HEK293 (cell line): ENCODE measurements at regions not wholly inside any gene's neighbourhood (a gene's known extent, or its start where the extent isn't known, plus 50 kb on each side); places are given as distances from the start of the nearest gene placed in this dataset.

Experiments
- CTCF ChIA-PET: fragments of 350-600 bp; formaldehyde crosslinking; extraction: SDS; loops from one replicate; lab custom pipeline; 2021; ENCODE audit warnings: antibody characterized with exemption; lab: Yijun Ruan, JAX
- POLR2A ChIA-PET: fragments of 300-600 bp; formaldehyde crosslinking; extraction: SDS; loops from one replicate; lab custom pipeline; 2020; ENCODE audit warnings: antibody characterized with exemption, inconsistent platforms; lab: Yijun Ruan, JAX
- H3K27ac ChIP-seq: fragments of 200-500 bp; sonication (Bioruptor generic); 2 replicates; pipeline ENCODE4 v1.5.1; 2014; ENCODE audit warnings: low read depth, low read length, control low read depth, inconsistent platforms; ENCODE audit errors: extremely low read depth
- H3K36me3 ChIP-seq, 2 experiments: fragments of 200-500 bp in 1 of 2; sonication (Bioruptor generic) in 1 of 2; 1 replicate in 1 of 2; 2 replicates in 1 of 2; pipeline ENCODE4 v1.5.1; 2014 to 2017; ENCODE audit warnings: inconsistent platforms in 2 of 2, low read length in 2 of 2; ENCODE audit not compliant: control insufficient read depth in 2 of 2, insufficient read depth in 1 of 2
- H3K4me1 ChIP-seq: fragments of 200-500 bp; sonication (Bioruptor generic); 2 replicates; pipeline ENCODE4 v1.5.1; 2014; ENCODE audit warnings: mild to moderate bottlenecking, low read length, inconsistent platforms; ENCODE audit not compliant: control insufficient read depth, insufficient read depth
- H3K4me3 ChIP-seq: 2 replicates; pipeline ENCODE4 v1.5.1; 2011; ENCODE audit warnings: low read depth, mild to moderate bottlenecking, control low read depth, low read length, moderate library complexity
- H3K9me3 ChIP-seq: fragments of 200-500 bp; sonication (Bioruptor generic); 2 replicates; pipeline ENCODE4 v1.5.1; 2014; ENCODE audit warnings: low read depth, low read length, inconsistent platforms; ENCODE audit not compliant: control insufficient read depth, insufficient read depth
- FEZF1 ChIP-seq: fragments of 450-650 bp; formaldehyde crosslinking; IDR thresholded peaks from 2 replicates; pipeline ENCODE4 v1.5.1; 2016; ENCODE audit warnings: missing biosample characterization, missing genetic modification characterization
- GFI1B ChIP-seq: fragments of 450-650 bp; formaldehyde crosslinking; IDR thresholded peaks from 2 replicates; pipeline ENCODE4 v1.5.1; 2016; ENCODE audit warnings: missing biosample characterization, missing genetic modification characterization
- KLF16 ChIP-seq: fragments of 450-650 bp; formaldehyde crosslinking; IDR thresholded peaks from 2 replicates; pipeline ENCODE4 v1.5.1; 2017; ENCODE audit warnings: missing biosample characterization, missing genetic modification characterization
- KLF8 ChIP-seq: fragments of 450-650 bp; formaldehyde crosslinking; IDR thresholded peaks from 2 replicates; pipeline ENCODE4 v1.5.1; 2016; ENCODE audit warnings: missing biosample characterization, missing genetic modification characterization
- KLF9 ChIP-seq: fragments of 450-650 bp; formaldehyde crosslinking; IDR thresholded peaks from 2 replicates; pipeline ENCODE4 v1.5.1; 2016; ENCODE audit warnings: missing biosample characterization, missing genetic modification characterization, low read depth
- MEIS1 ChIP-seq: sonication (generic); formaldehyde crosslinking; IDR thresholded peaks from 2 replicates; pipeline ENCODE4 v1.8.1; 2022; ENCODE audit warnings: missing genetic modification reagents, mild to moderate bottlenecking, borderline replicate concordance
- SP2 ChIP-seq: fragments of 450-650 bp; formaldehyde crosslinking; IDR thresholded peaks from 2 replicates; pipeline ENCODE4 v1.5.1; 2016; ENCODE audit warnings: missing biosample characterization, missing genetic modification characterization
- SP3 ChIP-seq: fragments of 450-650 bp; formaldehyde crosslinking; IDR thresholded peaks from 2 replicates; pipeline ENCODE4 v1.5.1; 2016; ENCODE audit warnings: missing biosample characterization, missing genetic modification characterization
- YY2 ChIP-seq: fragments of 450-650 bp; formaldehyde crosslinking; IDR thresholded peaks from 2 replicates; pipeline ENCODE4 v1.5.1; 2016; ENCODE audit warnings: missing biosample characterization, missing genetic modification characterization
- ZFP41 ChIP-seq: fragments of 450-650 bp; formaldehyde crosslinking; IDR thresholded peaks from 2 replicates; pipeline ENCODE4 v1.5.1; 2016; ENCODE audit warnings: missing biosample characterization, missing genetic modification characterization, borderline replicate concordance
- ZIC2 ChIP-seq: fragments of 450-650 bp; formaldehyde crosslinking; IDR thresholded peaks from 2 replicates; pipeline ENCODE4 v1.5.1; 2016; ENCODE audit warnings: missing biosample characterization, missing genetic modification characterization
- ZNF121 ChIP-seq: fragments of 450-650 bp; formaldehyde crosslinking; IDR thresholded peaks from 2 replicates; pipeline ENCODE4 v1.5.1; 2016; ENCODE audit warnings: missing biosample characterization, missing genetic modification characterization
- ZNF132 ChIP-seq: fragments of 450-650 bp; formaldehyde crosslinking; IDR thresholded peaks from 2 replicates; pipeline ENCODE4 v1.5.1; 2017; ENCODE audit warnings: missing biosample characterization, missing genetic modification characterization, borderline replicate concordance
- ZNF175 ChIP-seq: fragments of 450-650 bp; formaldehyde crosslinking; IDR thresholded peaks from 2 replicates; pipeline ENCODE4 v1.5.1; 2016; ENCODE audit warnings: missing biosample characterization, missing genetic modification characterization
- ZNF501 ChIP-seq: fragments of 450-650 bp; formaldehyde crosslinking; IDR thresholded peaks from 2 replicates; pipeline ENCODE4 v1.5.1; 2016; ENCODE audit warnings: missing biosample characterization, missing genetic modification characterization
- ZNF529 ChIP-seq: fragments of 450-650 bp; formaldehyde crosslinking; IDR thresholded peaks from 2 replicates; pipeline ENCODE4 v1.5.1; 2017; ENCODE audit warnings: missing genetic modification characterization, missing biosample characterization; ENCODE audit not compliant: insufficient replicate concordance
- ZNF623 ChIP-seq: fragments of 450-650 bp; formaldehyde crosslinking; IDR thresholded peaks from 2 replicates; pipeline ENCODE4 v1.5.1; 2016; ENCODE audit warnings: missing biosample characterization, missing genetic modification characterization
- ZNF626 ChIP-seq: fragments of 450-650 bp; sonication (Bioruptor Pico); formaldehyde crosslinking; IDR thresholded peaks from 2 replicates; pipeline ENCODE4 v1.5.1; 2018; ENCODE audit warnings: missing biosample characterization, missing genetic modification characterization, inconsistent platforms
- ZNF707 ChIP-seq: fragments of 450-650 bp; formaldehyde crosslinking; IDR thresholded peaks from 2 replicates; pipeline ENCODE4 v1.5.1; 2016; ENCODE audit warnings: missing biosample characterization, missing genetic modification characterization
- ZNF747 ChIP-seq: fragments of 450-650 bp; formaldehyde crosslinking; IDR thresholded peaks from 2 replicates; pipeline ENCODE4 v1.5.1; 2016; ENCODE audit warnings: missing biosample characterization, missing genetic modification characterization
- ZNF776 ChIP-seq: fragments of 450-650 bp; formaldehyde crosslinking; IDR thresholded peaks from 2 replicates; pipeline ENCODE4 v1.5.0; 2017; ENCODE audit warnings: missing biosample characterization, missing genetic modification characterization, borderline replicate concordance
- ZNF792 ChIP-seq: fragments of 450-650 bp; formaldehyde crosslinking; IDR thresholded peaks from 2 replicates; pipeline ENCODE4 v1.5.1; 2016; ENCODE audit warnings: missing biosample characterization, missing genetic modification characterization
- TF ChIP-seq, protein P1 (sequence below): fragments of 450-650 bp; formaldehyde crosslinking; IDR thresholded peaks from 2 replicates; pipeline ENCODE4 v1.5.1; 2017; ENCODE audit warnings: missing biosample characterization, missing genetic modification characterization
- TF ChIP-seq, protein P2 (sequence below): fragments of 450-650 bp; formaldehyde crosslinking; IDR thresholded peaks from 2 replicates; pipeline ENCODE4 v1.5.1; 2017; ENCODE audit warnings: missing biosample characterization, missing genetic modification characterization
- TF ChIP-seq, protein P3 (sequence below): fragments of 450-650 bp; formaldehyde crosslinking; IDR thresholded peaks from 2 replicates; pipeline ENCODE4 v1.5.1; 2016; ENCODE audit warnings: missing biosample characterization, missing genetic modification characterization, borderline replicate concordance
- TF ChIP-seq, protein P4 (sequence below): fragments of 450-650 bp; formaldehyde crosslinking; IDR thresholded peaks from 2 replicates; pipeline ENCODE4 v1.5.1; 2017; ENCODE audit warnings: missing biosample characterization, missing genetic modification characterization

DNA sequence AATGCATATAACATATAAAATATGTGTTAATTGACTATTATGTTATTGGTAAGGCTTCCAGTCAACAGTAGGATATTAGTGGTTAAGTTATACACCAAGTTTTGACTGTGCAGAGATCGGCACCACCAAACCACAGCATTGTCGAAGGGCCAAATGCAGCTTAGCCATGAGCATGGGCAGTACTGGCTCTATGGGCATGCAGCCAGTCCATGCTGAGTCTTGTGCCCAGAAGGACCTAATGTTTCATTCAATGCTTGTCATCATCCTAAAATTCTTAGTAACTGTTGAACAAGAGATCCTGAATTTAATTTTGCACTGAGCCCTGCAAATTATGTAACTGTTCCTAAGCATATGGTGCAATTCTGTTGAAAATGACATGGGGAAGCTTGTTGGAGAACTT is 233.4 kb upstream of the HS3ST3A1 start:
- ChIA-PET CTCF (interaction anchor here (0.6 kb wide), 1 partner anchor 716 kb away, joined by 4 read pairs; no protein-coding TSS in a partner anchor), POLR2A (no interaction called here)
- TF ChIP-seq KLF8 (tag by site-specific recombination), result no peak
- no peak for TF ChIP-seq ZNF501 (tag by site-specific recombination)
- TF ChIP-seq ZNF623 (tag by site-specific recombination), result no peak
- no peak for TF ChIP-seq YY2 (tag by site-specific recombination)
- no peak for TF ChIP-seq FEZF1 (tag by site-specific recombination)
- TF ChIP-seq ZNF747 (tag by site-specific recombination), result no peak
- TF ChIP-seq ZNF626 (tag by site-specific recombination), result no peak
- no peak for TF ChIP-seq ZFP41
- TF ChIP-seq ZIC2 (tag by site-specific recombination), result no peak
- TF ChIP-seq ZNF529 (tag by site-specific recombination), result no peak
- no peak for TF ChIP-seq ZNF792 (tag by site-specific recombination)
- TF ChIP-seq, protein P1, sequence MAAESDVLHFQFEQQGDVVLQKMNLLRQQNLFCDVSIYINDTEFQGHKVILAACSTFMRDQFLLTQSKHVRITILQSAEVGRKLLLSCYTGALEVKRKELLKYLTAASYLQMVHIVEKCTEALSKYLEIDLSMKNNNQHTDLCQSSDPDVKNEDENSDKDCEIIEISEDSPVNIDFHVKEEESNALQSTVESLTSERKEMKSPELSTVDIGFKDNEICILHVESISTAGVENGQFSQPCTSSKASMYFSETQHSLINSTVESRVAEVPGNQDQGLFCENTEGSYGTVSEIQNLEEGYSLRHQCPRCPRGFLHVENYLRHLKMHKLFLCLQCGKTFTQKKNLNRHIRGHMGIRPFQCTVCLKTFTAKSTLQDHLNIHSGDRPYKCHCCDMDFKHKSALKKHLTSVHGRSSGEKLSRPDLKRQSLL (tag by site-specific recombination), result no peak
- TF ChIP-seq, protein P2, sequence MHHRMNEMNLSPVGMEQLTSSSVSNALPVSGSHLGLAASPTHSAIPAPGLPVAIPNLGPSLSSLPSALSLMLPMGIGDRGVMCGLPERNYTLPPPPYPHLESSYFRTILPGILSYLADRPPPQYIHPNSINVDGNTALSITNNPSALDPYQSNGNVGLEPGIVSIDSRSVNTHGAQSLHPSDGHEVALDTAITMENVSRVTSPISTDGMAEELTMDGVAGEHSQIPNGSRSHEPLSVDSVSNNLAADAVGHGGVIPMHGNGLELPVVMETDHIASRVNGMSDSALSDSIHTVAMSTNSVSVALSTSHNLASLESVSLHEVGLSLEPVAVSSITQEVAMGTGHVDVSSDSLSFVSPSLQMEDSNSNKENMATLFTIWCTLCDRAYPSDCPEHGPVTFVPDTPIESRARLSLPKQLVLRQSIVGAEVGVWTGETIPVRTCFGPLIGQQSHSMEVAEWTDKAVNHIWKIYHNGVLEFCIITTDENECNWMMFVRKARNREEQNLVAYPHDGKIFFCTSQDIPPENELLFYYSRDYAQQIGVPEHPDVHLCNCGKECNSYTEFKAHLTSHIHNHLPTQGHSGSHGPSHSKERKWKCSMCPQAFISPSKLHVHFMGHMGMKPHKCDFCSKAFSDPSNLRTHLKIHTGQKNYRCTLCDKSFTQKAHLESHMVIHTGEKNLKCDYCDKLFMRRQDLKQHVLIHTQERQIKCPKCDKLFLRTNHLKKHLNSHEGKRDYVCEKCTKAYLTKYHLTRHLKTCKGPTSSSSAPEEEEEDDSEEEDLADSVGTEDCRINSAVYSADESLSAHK (tag by site-specific recombination), result no peak
- no peaks in the 10 kb centered on the region for H3K9me3 ChIP-seq
- H3K4me3 ChIP-seq, result no peak overlapping the region
- peaks cover 2% of the 10 kb centered on the region; the same call in 1 of the 2 replicates for H3K4me1 ChIP-seq
- H3K36me3 ChIP-seq, result no peaks in the 10 kb centered on the region
- H3K27ac ChIP-seq, result no peak overlapping the region

DNA sequence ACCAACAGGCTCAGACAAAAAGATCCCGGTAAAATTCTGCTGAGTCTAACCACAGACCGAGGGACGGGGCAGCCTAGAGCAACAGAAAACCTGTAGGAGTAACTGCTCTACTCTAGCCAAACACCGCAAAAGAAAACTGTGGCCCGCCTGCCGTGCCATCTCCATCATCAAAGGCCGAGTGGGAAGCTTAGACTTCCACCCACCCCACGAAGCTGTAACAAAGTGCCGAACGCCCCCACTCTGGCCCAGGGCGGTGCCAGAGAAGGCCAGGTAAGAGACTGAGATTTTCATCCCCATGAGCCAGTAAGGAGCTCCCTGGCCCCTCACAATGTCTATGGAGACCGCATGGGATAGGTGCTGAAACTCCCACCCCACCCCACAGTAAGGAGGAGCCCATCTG is 231.9 kb upstream of the COX10 start:
- CTCF ChIA-PET, result no interaction called here
- H3K4me3 ChIP-seq, result no peak overlapping the region
- no peaks in the 10 kb centered on the region for H3K36me3 ChIP-seq
- POLR2A ChIA-PET, result no interaction called here
- H3K9me3 ChIP-seq, result no peaks in the 10 kb centered on the region
- H3K27ac ChIP-seq, result no peak overlapping the region
- TF ChIP-seq GFI1B (tag by site-specific recombination), result no peak
- TF ChIP-seq, protein P3, sequence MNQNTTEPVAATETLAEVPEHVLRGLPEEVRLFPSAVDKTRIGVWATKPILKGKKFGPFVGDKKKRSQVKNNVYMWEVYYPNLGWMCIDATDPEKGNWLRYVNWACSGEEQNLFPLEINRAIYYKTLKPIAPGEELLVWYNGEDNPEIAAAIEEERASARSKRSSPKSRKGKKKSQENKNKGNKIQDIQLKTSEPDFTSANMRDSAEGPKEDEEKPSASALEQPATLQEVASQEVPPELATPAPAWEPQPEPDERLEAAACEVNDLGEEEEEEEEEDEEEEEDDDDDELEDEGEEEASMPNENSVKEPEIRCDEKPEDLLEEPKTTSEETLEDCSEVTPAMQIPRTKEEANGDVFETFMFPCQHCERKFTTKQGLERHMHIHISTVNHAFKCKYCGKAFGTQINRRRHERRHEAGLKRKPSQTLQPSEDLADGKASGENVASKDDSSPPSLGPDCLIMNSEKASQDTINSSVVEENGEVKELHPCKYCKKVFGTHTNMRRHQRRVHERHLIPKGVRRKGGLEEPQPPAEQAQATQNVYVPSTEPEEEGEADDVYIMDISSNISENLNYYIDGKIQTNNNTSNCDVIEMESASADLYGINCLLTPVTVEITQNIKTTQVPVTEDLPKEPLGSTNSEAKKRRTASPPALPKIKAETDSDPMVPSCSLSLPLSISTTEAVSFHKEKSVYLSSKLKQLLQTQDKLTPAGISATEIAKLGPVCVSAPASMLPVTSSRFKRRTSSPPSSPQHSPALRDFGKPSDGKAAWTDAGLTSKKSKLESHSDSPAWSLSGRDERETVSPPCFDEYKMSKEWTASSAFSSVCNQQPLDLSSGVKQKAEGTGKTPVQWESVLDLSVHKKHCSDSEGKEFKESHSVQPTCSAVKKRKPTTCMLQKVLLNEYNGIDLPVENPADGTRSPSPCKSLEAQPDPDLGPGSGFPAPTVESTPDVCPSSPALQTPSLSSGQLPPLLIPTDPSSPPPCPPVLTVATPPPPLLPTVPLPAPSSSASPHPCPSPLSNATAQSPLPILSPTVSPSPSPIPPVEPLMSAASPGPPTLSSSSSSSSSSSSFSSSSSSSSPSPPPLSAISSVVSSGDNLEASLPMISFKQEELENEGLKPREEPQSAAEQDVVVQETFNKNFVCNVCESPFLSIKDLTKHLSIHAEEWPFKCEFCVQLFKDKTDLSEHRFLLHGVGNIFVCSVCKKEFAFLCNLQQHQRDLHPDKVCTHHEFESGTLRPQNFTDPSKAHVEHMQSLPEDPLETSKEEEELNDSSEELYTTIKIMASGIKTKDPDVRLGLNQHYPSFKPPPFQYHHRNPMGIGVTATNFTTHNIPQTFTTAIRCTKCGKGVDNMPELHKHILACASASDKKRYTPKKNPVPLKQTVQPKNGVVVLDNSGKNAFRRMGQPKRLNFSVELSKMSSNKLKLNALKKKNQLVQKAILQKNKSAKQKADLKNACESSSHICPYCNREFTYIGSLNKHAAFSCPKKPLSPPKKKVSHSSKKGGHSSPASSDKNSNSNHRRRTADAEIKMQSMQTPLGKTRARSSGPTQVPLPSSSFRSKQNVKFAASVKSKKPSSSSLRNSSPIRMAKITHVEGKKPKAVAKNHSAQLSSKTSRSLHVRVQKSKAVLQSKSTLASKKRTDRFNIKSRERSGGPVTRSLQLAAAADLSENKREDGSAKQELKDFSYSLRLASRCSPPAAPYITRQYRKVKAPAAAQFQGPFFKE (tag by site-specific recombination), result no peak
- no peak for TF ChIP-seq ZNF776 (tag by site-specific recombination)
- no peak for TF ChIP-seq ZNF121 (tag by site-specific recombination)
- TF ChIP-seq KLF16 (tag by site-specific recombination), result no peak
- no peak for TF ChIP-seq MEIS1 (CRISPR knock-in tag)
- no peak for TF ChIP-seq ZNF132
- TF ChIP-seq ZNF707 (tag by site-specific recombination), result no peak
- TF ChIP-seq SP2 (tag by site-specific recombination), result no peak
- TF ChIP-seq, protein P4, sequence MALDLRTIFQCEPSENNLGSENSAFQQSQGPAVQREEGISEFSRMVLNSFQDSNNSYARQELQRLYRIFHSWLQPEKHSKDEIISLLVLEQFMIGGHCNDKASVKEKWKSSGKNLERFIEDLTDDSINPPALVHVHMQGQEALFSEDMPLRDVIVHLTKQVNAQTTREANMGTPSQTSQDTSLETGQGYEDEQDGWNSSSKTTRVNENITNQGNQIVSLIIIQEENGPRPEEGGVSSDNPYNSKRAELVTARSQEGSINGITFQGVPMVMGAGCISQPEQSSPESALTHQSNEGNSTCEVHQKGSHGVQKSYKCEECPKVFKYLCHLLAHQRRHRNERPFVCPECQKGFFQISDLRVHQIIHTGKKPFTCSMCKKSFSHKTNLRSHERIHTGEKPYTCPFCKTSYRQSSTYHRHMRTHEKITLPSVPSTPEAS (tag by site-specific recombination), result no peak
- no peak for TF ChIP-seq ZNF175 (tag by site-specific recombination)
- TF ChIP-seq SP3 (tag by site-specific recombination), result no peak
- no peak for TF ChIP-seq KLF9 (tag by site-specific recombination)
- peaks cover 3% of the 10 kb centered on the region; the same call in 1 of the 2 replicates for H3K4me1 ChIP-seq
